GM21786 (cell line): ENCODE measurements at regions not wholly inside any gene's neighbourhood (a gene's known extent, or its start where the extent isn't known, plus 50 kb on each side); places are given as distances from the start of the nearest gene placed in this dataset.

Experiments used
- ATAC-seq: cut with Tn5 transposase; IDR thresholded peaks from one replicate; pipeline ENCODE4 v1.9.1; 2021; ENCODE audit not compliant: unreplicated experiment

DNA sequence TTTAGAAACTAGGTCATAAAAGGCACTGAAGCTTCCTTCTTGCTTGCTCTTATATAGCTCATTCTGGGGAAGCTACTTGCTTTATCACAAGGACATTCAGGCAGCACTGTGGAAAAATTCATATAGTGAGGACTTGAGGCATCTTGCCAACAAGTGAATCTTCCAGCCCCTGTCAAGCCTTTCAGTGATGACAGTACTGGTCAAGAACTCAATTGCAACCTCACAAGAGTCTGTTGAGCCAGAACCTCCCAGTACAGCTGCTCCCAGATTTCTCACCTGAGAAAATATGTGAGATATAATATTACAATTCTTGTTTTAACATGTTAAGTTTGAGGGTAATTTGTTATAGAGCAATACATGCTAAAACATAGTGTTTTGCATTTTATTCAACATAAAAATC lies 2011.0 kb upstream of the NUDT12 start:
- no peak for ATAC-seq

DNA sequence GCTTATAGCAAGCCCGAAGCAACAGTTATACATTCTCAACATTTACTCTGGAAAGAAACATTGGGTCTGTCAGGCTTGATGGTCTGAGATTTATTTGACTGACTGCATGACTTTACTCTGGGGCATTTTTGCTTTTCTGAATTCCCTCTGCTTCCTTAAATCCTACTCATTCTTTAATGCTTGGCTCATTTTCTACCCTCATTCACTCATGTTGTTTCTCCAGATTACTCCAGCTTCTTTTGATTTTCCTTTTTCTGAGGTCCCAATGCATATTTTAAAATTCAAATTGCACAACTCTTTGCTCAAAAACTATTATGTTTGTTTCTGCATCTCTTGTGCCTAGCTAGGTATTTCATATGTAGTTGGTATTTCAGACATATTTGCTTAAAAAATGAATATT lies 2002.9 kb upstream of the NUDT12 start:
- ATAC-seq, result no peak

DNA sequence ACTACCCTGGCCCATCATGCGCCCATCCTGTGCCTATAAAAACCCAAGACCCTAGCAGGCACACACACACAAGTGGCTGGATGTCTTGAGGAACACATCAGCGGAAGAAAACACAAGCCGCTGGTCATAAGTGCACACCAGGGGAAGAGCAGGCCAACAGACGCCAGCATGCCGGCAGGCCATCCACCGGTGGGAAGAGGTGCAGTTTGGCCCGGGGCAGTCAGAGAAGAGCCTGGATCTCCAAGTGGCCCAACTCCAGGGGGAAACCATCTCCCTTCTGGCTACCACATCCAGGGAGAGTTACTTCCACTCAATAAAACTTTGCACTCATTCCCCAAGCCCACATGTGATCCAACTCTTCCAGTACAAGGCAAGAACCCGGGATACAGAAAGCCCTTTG lies 2001.3 kb upstream of the NUDT12 start:
- no peak for ATAC-seq

DNA sequence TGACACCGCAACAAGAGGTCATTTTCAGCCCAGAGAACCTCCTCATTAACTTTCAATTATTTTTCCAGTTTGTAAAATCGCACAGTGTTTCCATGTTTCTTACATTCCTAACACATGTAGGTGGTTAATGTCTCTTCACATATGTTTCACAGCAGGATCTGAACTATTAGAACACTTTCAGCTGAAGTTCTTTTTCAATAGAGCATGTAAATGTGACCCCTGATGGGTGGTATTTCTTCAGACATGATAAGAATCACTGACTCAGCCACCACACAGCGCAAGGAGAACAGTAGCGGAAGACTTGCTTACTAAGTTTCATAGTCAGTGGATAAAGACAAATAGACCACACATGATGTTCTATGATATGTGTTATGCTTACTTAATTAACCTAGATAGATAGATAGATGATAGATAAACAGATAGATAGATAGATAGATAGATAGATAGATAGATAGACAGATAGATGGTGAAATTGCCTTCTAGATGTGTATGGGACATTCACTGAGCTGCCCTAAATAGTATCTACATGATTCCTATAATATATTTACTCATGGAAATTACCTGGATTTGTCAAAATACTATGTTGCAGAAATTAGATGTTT lies 1992.1 kb upstream of the NUDT12 start:
- no peak for ATAC-seq

DNA sequence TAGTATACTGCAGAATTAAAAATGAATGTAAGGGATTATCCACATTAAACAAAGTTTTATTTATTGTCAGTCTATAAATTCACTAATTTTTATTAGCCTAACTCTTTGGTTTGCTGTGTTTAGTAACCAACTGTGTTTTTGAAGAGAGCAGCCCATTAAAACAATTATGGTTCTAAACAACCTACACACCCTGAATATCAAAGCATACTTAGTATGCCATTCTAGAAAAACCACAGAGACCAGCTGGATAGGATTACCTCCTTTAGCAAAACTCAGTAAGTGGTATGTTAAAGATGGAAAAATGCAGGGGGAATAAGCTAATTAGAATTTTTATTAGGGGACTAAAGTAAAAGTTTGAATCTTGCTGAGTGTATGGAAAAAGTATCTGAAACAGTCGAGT lies 1981.7 kb upstream of the NUDT12 start:
- ATAC-seq, result no peak

DNA sequence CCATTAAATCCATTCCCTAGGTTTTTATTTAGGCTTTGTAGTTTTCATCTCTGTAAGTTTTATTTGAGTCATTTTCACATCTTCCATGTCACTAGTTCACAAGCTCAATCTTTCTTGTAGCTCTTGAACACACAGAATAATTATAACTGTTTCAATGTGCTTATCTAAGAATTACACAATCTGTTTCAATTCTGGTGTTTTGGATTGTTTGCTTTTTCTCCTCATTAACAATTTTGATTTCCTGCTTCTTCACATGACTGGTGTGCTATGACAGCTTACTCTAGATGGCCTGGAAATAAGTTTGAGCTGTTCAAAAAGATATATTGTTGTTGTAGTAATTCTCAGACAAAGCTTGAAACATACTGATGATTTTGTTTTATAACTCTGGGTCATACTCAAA lies 1974.1 kb upstream of the NUDT12 start:
- ATAC-seq, result no peak

DNA sequence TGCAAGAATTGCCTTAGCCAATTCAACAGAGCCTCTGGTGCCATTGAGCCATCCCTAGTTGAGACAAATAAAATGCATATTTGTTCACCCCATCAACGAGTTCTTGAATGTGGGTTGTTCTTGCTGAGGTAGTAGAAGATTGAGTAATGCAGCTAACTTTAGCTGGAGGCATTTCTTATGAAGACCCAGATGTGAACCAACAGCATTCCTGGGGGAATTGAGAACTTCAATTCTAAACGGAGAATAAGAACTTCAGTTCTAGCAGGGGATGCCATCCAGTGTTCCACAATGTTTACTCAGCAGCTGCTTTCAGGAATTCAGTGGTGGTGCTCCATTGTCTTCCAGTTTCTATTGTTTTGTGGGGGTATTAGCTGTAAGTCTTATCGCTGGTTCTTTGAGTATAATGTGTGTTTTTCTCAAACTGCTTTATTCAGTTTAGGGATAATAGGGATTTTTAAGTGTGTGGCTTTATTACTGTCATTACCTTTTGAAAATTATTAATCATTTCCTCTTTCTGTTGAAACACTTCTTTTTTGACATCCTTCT lies 1968.2 kb upstream of the NUDT12 start:
- no peak for ATAC-seq

DNA sequence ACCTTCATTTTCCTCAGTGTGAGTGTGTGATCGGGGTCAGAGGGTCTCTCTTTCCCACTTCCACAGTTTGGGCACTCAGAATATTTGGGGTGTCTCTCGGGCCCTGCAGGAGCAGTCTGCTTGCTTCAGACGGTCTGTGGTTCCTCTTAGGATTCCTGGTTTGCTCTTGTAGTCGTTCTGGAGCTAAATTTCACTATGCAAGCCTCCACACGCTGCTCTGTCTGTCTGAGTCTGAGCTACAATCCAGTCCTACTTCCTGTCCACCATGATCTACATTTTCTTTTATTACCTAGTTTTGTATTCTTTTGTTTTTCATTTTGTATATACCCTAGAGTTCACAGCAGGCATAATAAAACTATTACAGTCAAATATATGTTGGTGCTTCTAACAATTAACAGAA lies 1967.3 kb upstream of the NUDT12 start:
- no peak for ATAC-seq

DNA sequence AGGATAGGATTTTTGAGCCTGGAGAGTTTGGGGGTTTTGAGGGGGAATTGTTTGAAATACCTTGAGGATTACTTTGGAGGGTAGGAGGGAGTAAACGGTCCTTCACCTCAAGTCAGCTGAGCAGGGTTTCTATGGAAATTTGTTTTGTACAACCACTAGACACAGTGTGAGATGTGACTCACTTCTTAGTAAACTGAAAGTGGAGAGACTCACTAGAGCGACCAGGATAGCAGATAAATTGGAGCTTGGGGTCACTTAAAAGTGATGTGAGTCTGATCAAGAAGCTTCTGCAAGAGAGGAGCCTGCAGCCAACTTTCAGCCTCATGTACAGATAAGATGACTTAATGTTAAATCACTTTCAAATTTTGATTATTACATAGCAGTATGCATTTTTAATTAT lies 1945.9 kb upstream of the NUDT12 start:
- ATAC-seq, result no peak

DNA sequence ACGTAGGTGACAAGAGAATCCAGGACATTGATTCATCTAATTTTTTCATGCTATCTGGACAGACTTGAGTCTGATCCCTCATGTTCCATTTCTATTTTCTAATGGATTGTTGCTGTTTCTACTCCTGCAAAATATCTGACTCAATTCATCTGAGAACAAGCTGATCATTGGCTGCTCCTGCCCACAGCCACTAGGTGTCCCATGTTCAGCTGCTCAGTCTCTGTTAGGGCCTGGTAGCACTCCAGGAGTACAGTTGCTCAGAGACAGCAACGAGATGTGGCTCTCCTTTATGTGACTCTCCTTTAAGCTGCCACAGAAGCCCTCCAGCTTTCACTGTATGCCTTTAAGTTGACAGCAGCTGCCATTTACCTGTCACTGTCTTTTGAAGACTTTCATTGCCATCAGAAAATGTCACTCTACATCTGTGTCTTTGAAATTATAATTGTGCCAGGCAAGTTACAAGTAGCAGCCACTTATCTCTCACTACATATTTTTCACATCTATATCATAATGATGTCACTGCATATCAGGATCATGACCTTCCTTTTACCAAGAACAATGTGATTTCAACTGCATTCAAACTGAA lies 1944.2 kb upstream of the NUDT12 start:
- ATAC-seq, result no peak

DNA sequence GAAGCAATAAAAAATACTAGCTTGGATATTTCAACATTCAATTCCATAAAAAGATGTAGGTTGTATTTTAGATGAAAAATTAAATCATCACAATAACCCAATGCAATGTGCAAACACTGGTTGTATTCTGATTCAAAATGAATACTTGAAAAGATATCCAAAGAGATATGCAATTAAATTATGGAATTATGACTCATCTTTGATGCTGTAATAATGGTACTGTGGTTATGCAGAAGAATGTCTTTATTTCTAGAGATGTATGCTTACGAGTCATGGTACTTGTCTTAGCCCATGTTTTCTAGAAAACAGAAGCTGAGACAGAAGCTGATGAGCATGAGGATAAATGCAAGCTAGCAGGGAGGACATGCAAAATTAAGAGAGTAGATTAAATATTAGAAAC lies 1941.4 kb upstream of the NUDT12 start:
- no peak for ATAC-seq

DNA sequence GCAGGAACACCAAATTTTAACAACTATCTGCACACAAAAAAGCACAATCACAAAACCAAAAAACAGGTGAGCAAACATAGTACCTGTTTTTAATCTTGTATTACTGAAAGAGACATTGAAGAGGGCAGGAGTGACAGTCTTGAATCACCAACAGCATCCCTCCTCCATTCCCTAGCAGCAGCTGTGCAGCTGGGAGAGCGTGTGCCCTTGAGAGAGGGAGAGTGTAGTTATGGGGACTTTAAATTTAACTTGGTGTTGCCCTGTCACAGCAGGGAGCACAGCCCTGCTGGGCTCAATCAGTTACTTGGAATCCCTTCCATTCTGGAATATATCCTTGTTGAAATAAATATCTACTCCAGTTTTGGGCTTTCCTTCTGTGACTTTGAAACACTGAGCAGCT lies 1938.7 kb upstream of the NUDT12 start:
- ATAC-seq, result no peak

DNA sequence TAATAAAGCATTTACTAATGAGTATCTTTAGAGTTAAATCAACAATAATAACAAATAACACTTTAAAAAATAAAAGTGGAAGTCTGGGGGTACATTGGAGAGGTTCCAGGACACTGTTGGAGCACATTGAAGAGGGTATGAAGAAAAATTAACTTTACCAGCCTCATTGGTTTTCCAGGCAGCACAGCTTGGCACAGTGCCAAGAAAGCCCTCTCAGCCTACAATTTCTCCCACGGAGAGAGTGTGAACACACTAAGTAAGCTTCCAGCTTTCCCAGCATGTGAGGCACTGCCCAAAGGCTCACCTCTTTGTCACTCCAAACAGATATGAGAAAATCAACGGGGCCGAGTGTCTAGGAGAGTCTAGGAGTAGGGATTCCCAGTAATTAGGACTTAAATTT lies 1912.8 kb upstream of the NUDT12 start:
- ATAC-seq, result no peak

DNA sequence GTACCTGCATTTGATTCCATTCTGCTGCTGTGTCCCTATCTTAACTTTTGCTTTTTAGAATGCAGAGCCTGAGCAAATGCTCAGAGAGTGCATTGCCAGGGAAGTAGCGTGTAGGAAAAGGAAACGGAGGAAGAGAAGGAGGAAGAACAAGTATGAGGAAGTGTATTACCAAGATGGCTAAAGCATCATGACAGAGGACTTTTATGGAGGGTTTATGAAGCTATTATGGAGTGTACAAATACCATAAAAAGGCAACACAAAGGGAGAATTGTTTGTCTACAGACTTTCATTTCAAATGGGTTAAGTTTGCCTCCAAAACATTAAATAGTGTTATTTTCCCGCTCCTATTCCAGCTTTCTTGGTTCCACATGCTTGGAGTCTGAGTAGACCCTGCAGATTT lies 1899.8 kb upstream of the NUDT12 start:
- ATAC-seq, result no peak

DNA sequence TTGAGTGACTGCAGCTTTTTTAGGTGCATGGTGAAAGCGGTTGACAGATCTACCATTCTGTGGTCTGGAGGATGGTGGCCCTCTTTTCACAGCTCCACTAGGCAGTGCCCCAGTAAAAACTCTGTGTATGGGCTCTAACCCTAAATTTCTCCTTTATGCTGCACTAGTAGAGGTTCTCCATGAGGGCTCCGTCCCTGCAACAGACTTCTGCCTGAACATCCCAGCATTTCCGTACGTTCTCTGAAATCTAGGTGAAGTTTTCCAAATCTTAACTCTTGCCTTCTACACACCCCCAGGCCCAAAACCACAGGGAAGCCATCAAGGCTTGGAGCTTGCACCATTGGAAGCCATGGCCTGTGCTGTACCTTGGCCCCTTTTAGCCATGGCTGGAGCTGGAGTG lies 1898.1 kb upstream of the NUDT12 start:
- no peak for ATAC-seq

DNA sequence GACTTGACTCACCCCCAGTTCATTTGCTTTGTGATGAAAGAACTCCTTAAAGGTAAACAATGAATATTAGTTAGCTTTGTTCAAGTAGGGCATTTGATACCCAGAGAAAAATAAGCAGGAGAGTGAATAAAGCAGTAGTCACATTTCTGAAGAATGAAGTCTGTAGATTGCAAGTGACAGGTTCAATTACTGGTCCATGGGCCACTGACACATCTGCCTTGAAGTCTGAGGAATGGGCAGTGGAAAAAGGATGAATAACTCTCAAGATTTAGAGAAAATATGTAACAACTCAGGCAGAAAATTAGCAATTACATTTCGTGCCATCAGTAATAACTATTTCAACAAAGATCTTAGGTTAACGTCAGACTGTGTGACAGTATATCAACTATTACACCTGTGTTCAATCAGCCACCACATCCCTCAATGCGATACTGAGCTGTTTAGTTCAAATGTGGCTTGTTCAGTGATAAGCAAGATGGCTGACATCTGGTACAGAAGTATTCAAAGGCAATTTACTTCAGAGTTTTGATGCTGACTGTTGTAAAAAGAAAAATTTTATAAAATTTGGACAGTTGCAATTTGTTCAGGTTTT lies 1890.7 kb upstream of the NUDT12 start:
- no peak for ATAC-seq

DNA sequence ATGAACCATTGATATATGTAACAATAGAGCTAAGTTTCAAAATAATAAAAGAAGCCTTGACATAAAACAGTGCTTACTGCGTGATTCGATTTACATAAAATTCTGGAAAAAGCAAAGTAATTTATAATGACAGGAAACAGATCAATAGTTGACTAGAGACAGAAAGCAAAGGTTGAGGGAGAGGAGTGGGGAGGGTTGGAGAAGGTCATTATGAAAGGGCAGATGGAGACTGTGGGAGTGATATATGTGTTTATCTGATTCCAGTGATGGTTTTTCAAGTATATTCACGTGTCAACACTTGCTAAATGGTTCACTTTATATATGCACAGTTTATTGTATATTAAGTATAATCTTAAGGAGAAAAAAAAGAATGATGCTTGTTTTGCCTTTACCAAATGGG lies 1885.7 kb upstream of the NUDT12 start:
- ATAC-seq, result no peak

DNA sequence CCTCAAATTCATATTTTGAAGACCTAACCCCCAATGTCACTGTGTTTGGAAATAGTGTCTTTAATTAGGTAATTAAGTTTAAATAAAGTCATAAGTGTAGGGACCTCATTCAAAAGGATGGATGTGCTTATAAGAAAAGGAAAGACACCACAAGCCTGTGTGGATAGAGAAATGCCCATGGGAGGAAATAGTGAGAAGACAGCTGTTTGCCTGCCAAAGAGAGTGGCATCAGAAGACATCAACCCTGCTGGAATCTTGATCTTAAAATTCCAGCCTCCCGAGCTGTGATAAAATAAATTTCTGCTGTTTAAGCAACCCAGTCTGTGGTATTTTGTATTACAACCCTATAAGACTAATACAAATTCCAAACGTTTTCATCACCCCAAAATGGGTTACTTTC lies 1867.9 kb upstream of the NUDT12 start:
- no peak for ATAC-seq

DNA sequence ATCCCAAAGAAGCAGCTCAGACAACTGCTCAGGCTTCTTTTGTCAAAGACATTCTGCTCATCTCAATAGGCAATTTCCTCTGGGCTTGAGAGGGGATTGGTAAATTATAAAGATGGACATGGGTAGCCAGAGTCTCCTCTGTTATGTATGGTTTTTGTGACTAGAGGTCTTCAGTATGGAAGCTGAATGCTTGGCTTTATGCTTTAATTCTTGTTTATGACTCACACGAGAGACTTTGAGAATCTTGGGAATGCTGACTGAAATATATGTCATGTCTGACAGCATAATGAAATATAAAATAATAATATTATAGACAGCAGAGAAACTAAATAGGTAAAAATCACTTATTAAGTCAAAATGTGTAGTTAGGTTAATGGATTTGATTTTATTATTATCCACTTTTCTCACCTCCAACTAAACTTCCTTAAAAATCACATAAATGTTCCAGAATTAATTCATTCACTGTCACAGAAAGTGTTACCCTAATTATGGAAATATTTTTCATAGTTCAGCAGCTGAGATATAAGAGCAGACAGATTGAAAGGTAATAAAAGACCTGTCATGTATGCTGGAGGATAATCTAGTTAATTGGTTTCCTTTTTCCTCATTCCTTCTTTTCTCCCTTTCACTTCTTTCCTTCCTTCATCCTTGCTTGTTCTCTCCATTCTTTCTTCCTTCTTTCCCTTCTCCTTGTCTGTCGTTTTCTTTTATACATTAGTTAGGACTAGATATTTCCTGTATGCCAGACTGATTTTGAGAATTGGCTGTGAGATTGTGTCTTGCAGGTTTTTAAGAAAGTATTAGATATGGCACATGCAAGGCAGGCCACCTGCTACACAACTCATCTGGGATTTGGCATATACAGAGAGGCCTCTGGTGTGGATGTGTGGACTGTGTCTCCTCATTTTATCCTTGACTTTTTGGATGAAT lies 1866.1 kb upstream of the NUDT12 start:
- no peak for ATAC-seq

DNA sequence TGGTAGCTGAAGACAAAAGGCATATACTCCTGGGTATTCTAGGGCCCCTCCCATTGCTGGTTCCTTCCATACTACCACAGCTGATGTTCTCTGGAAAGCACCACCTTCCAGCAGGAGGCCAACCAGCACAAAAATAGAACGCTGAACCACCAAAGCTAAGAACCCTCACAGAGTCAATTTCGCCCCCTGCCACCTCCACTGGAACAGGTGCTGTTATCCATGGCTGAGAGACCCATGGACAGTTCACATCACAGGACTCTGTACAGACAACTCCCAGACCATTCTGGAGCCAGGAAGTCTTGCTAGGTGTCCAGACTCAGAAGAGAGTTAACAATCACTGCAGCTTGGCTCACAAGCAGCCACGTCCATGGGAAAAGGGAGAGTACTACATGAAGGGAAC lies 1851.5 kb upstream of the NUDT12 start:
- ATAC-seq, result no peak

DNA sequence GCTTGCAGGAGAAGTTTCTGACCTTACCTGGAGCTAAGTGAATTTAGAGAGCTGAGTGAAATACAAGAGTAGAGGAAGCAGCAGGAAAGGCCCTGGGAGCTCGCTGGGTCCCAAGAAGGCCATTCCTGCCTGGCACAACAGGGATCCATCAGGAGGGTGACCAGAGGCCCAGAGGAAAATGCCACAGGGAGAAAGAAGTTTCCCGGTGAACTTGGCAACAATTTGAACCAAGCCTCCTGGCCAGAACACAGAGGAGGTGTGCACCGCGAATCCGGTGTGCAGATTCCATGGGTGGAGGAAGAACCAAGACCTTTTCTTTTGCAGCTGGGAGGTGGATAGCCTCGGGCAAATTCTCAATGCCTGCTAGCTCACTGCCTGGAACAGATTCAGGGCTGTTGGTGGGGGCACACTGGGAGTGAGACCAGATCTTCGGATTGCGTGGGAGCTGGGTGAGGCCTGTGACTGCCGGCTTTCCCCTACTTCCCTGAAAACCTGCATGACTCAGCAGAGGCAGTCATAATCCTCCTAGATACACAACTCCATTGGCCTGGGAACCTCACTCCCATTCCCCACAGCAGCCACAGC lies 1850.9 kb upstream of the NUDT12 start:
- no peak for ATAC-seq
